Mucosa of rectum (tissue), 2 donors: ENCODE measurements at regions not wholly inside any gene's neighbourhood (a gene's known extent, or its start where the extent isn't known, plus 50 kb on each side); places are given as distances from the start of the nearest gene placed in this dataset.
"Not testable (repeated sequence)": the region's sequence is repeated elsewhere in the genome, so short reads cannot be mapped to it uniquely, and the experiment has no call there.

Experiments
- H3K27ac ChIP-seq, 2 donors: one replicate each; pipeline ENCODE4 v1.7.0; 2013; ENCODE audit warnings: inconsistent platforms in 2 of 2, low read depth in 2 of 2, low read length in 2 of 2
- H3K27me3 ChIP-seq, 2 donors: one replicate each; pipeline ENCODE4 v1.7.0; 2013; ENCODE audit warnings: low read length in 2 of 2; ENCODE audit not compliant: control insufficient read depth in 2 of 2, insufficient read depth in 2 of 2
- H3K36me3 ChIP-seq, 2 donors: one replicate each; pipeline ENCODE4 v1.7.0; 2013; ENCODE audit warnings: low read length in 2 of 2; ENCODE audit not compliant: control insufficient read depth in 2 of 2, insufficient read depth in 2 of 2
- H3K4me1 ChIP-seq, 2 donors: one replicate each; pipeline ENCODE4 v1.7.0; 2013; ENCODE audit warnings: low read length in 2 of 2, mild to moderate bottlenecking in 1 of 2; ENCODE audit not compliant: control insufficient read depth in 2 of 2, insufficient read depth in 2 of 2
- H3K4me3 ChIP-seq, 2 donors: one replicate each; pipeline ENCODE4 v1.7.0; 2013; ENCODE audit warnings: low read length in 2 of 2
- H3K9ac ChIP-seq, 2 donors: one replicate each; pipeline ENCODE4 v1.7.0; 2013; ENCODE audit warnings: low read length in 2 of 2, low read depth in 1 of 2, mild to moderate bottlenecking in 1 of 2
- H3K9me3 ChIP-seq, 2 donors: one replicate each; pipeline ENCODE4 v1.7.0; 2013; ENCODE audit warnings: low read length in 2 of 2; ENCODE audit not compliant: control insufficient read depth in 2 of 2
- donor health status: healthy.
- donor health status: Normal muscosa, but diverticular disease.

- Histone ChIP-seq H3K27me3 (no peaks in the 10 kb centered on the region), H3K4me1 (no peaks in the 10 kb centered on the region), H3K9ac (no peak overlapping the region), H3K27ac (no peak overlapping the region), H3K36me3 (no peaks in the 10 kb centered on the region), H3K9me3 (no peaks in the 10 kb centered on the region), H3K4me3 (no peak overlapping the region)
Observed at GRCh38 chr6:33507261-33507660, 52.9 kb downstream of the ZBTB9 start.

GRCh38 chr6:33508935-33509926 is 54.9 kb downstream of the ZBTB9 start:
- H3K36me3 ChIP-seq: no peaks in the 10 kb centered on the region
- H3K4me1 ChIP-seq: no peaks in the 10 kb centered on the region
- no peak overlapping the region for H3K4me3 ChIP-seq
- peaks cover 0 to 3% of the 10 kb centered on the region in 2 donors for H3K27me3 ChIP-seq
- peak overlapping the region in 1 of 2 donors; percentile 20 for H3K27ac ChIP-seq
- H3K9ac ChIP-seq: no peak overlapping the region
- H3K9me3 ChIP-seq: no peaks in the 10 kb centered on the region

GRCh38 chr6:33513213-33513612 is 58.8 kb downstream of the ZBTB9 start:
- no peaks in the 10 kb centered on the region for H3K36me3 ChIP-seq
- no peak overlapping the region for H3K9ac ChIP-seq
- H3K4me3 ChIP-seq: no peak overlapping the region
- no peaks in the 10 kb centered on the region for H3K9me3 ChIP-seq
- H3K4me1 ChIP-seq: no peaks in the 10 kb centered on the region
- H3K27me3 ChIP-seq: peaks cover 0 to 3% of the 10 kb centered on the region in 2 donors
- no peak overlapping the region for H3K27ac ChIP-seq

GRCh38 chr6:33516726-33517125 is 62.4 kb downstream of the ZBTB9 start:
- H3K9me3 ChIP-seq: no peaks in the 10 kb centered on the region
- no peak overlapping the region for H3K4me3 ChIP-seq
- no peaks in the 10 kb centered on the region for H3K36me3 ChIP-seq
- H3K4me1 ChIP-seq: no peaks in the 10 kb centered on the region
- H3K27me3 ChIP-seq: peaks cover 0 to 3% of the 10 kb centered on the region in 2 donors
- no peak overlapping the region for H3K27ac ChIP-seq
- no peak overlapping the region for H3K9ac ChIP-seq

- H3K9me3 ChIP-seq, H3K27ac ChIP-seq, H3K4me1 ChIP-seq, H3K27me3 ChIP-seq, H3K36me3 ChIP-seq, H3K4me3 ChIP-seq, H3K9ac ChIP-seq: not testable (repeated sequence)
Observed at GRCh38 chr6:33520636-33521488, 59.2 kb downstream of the BAK1 start.

GRCh38 chr6:33521489-33522091 is 58.5 kb downstream of the BAK1 start:
- Histone ChIP-seq H3K9ac (no peak overlapping the region), H3K4me1 (no peaks in the 10 kb centered on the region), H3K4me3 (no peak overlapping the region), H3K27me3 (peaks cover 0 to 1% of the 10 kb centered on the region in 2 donors), H3K27ac (no peak overlapping the region), H3K36me3 (no peaks in the 10 kb centered on the region), H3K9me3 (no peaks in the 10 kb centered on the region)
